GM18861 (cell line): ENCODE measurements at regions not wholly inside any gene's neighbourhood (a gene's known extent, or its start where the extent isn't known, plus 50 kb on each side); places are given as distances from the start of the nearest gene placed in this dataset.

Source experiments
- ATAC-seq: cut with Tn5 transposase; IDR thresholded peaks from one replicate; pipeline ENCODE4 v1.9.1; 2021; ENCODE audit not compliant: unreplicated experiment

DNA sequence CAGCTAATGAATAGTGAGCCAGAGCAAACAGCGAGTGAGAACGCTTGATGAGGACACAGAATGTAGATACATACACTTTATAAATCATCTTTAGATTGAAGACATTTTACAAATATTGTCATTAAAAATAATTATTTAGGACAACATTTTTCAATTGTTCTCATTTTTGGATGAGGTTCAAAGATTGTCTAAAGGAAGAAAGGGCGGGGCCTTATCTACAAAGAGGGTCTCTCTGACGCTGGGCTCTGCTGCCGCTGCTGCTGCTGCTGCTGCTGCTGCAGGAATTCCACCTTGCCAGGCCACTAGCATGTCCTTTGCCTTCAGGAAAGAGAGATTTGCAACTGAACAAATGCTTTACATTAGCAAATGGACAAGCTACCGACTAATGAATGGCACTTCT, 220.7 kb upstream of the TMEM161B start:
- no peak for ATAC-seq

DNA sequence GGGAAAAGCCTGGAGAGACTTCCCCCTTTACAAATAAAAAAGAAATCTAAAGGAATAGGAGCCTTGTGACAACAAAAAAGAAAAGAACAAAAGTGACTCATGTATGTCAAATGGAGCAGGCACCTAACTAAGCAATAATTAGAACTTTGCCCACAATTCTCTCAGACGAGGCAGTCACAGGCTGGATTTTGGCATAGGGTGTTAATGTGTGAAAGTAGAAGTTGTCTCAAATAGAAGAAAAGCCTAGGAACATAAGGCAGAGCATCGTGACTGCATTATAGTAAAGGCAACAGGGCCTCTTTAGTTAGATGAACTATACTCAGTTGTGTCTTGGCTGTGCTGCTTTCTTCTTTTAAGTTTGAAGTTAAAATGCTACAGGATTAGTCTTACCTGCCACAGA, 219.9 kb upstream of the TMEM161B start:
- ATAC-seq, result no peak

DNA sequence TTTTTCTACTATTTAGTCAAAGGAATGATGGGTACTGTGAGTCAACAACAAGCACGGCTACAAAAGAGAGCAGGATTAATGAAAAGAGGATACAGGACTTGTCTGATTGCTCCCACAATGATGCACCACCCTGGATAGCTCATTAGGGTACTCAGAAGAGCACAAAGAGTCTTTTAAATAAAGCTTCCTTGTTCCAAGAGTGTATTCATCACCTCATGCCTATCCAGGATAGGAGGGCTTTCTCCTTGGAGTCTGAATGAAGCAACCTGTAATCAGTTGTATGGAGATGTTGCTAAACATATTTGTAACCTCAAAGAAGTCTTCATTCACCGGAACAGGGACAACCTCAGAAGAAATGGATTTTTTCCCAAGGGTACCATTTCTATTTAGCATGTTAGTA, 219.5 kb upstream of the TMEM161B start:
- ATAC-seq, result no peak

GRCh38 chr5:88487066-88487465, 218.4 kb upstream of the TMEM161B start:
- ATAC-seq, result no peak

DNA sequence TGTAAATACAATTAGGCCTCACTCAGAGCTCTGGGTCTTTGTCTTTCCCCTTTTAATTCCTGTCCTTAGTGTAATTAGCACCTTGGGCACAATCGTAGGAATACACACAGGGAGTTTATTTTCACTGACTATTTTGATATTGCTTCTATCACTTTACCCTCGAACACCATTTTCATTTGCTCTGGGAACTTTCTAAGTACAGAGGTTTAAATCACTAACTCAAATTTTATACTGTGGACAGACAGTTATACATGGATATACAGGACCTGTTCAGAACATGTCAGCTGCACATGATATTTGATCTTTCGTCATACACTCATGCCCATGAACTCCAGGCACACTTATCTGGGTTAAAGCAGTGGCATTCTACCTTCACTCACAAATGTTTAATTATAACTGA, 217.8 kb upstream of the TMEM161B start:
- ATAC-seq, result no peak

DNA sequence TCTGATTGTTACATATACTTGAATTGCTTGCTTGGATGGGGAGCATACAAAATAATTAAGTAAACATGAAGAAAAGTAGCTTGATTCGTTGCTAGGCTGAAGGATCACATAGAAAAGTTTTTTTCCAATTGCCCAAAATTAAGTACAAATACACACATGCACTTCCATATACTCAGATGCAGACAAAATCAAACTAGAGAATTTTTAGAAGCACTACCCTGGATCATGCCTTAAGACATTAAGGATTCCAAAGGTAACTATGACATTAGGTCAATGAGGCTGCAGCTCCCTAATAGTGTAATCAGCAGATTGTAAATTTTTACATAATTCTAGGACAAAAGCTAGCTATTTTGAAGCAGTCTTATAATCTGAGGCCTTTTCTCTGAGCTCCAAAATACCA, 216.9 kb upstream of the TMEM161B start:
- ATAC-seq, result no peak

- no peak for ATAC-seq
Measured at GRCh38 chr5:88483964-88484672, 215.5 kb upstream of the TMEM161B start.

GRCh38 chr5:88480801-88481499, 212.3 kb upstream of the TMEM161B start:
- ATAC-seq, result no peak

DNA sequence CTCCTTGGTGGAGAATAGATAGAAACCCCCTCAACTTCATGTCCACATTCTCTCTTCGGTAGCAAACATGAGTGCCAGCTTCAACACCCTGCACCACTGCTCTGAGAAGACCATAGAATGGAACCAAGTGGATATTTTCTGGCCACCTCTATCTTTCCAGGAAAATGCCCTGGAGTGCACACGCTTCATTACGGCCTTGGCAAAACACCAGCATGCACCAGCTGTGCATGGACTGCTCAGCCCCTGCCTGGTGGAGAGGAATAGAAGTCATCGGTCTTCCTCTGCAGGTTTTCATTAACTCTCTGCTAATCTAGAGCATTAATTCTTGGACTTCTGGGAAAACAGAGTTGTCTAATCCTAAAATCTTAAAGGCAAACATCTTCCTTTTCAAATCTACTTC, 211.6 kb upstream of the TMEM161B start:
- ATAC-seq, result no peak

GRCh38 chr5:88474574-88474973, 205.9 kb upstream of the TMEM161B start:
- no peak for ATAC-seq

- no peak for ATAC-seq
Measured at GRCh38 chr5:88470745-88471144, 202.1 kb upstream of the TMEM161B start.

GRCh38 chr5:88459971-88460370, 191.3 kb upstream of the TMEM161B start:
- no peak for ATAC-seq

- no peak for ATAC-seq
Measured at GRCh38 chr5:88452820-88453219, 184.2 kb upstream of the TMEM161B start.

DNA sequence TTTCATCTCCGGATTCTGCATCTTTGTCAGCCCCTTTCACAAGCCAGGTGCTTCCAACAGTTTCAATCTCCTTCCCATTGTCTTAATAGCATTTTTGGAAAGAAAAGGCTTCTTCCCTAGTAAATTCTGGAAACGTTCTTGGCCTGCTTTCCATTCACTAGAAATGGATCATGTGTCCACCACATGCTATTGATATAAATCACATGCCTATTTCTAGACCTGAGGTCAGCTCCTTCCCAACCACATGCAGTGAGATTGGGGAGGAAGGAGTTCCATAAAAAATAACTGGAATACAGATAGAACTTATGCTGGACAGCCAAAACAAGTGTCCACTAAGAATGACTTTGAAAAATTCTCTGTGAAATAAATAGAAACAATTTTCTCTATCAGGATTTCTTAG, 181.6 kb upstream of the TMEM161B start:
- ATAC-seq, result no peak

DNA sequence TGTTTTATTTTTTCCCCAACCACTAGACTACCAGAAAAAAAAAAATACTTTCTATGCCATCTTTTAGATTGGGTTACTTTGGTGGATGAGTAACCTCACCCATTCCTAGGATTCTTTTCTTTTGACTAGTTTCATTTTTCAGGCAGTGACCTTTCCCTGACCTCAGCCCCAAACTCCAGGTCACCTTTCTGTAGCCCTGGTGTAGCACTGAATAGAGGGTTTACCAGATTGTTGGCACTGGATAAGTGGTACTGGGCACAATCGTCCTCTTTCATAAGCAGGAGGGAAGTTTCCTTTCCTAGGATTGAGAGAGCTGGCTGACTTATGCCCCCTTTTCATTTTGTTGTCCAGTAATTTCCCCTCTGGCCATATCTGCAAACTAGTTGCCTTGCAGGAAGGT, 169.4 kb upstream of the TMEM161B start:
- ATAC-seq, result no peak

DNA sequence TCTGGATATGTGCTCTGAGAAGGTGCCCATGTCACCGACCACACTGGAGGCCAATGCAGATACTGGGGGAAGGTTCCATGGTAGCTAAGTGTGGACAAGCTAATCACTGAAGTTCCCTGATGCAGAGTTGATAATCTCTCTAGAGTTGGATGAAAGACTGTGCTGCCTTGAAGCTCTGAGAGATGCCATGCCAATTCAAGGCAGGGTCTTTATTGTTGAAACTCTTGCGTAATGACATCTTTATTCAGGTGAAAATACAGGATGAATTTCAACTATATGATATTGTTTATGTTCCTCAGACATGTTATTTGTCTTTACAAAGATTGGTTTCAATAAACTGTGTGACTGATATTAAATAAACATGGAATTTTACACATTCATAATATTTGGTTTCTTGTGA, 167.6 kb upstream of the TMEM161B start:
- no peak for ATAC-seq

GRCh38 chr5:88428633-88429032, 160.0 kb upstream of the TMEM161B start:
- no peak for ATAC-seq

- no peak for ATAC-seq
Measured at GRCh38 chr5:88426441-88426840, 157.8 kb upstream of the TMEM161B start.

DNA sequence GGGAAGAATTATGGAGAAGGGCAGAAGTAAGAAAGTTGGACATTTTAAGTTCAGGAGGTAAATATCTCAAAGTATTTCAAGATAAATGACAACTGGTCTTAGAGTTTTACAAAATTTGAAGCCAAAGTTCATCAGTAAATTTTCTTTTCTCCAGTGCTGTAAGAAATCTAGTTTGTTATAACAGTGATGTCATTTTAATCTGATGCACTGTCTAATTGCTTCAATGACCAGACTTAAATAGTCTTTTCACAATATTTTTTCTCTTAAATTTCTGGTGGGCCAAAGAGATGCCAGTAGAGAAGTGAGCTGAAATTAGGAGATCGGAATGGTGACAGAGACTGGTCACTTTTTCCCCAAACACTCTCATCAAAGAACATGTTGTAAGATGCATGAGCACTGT, 156.5 kb upstream of the TMEM161B start:
- ATAC-seq, result no peak

DNA sequence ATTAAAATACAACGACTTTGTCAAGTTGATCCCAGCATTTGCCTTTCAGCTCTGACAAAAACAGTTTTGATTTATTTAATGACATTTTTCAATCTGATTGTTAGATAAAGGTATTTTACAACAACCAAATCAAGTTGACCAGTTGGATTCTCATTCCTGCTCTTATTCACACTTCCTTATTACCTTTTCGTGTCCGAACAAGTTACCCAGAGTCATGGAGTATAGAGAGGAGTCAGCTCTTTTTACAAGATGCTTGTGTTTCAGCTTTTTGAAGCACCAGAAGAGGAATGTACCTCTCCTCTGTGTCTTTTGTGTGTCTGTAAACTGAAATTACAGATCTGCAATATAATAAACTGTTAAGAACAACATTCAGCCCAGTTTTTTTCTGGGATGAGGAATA, 151.3 kb upstream of the TMEM161B start:
- ATAC-seq, result no peak

DNA sequence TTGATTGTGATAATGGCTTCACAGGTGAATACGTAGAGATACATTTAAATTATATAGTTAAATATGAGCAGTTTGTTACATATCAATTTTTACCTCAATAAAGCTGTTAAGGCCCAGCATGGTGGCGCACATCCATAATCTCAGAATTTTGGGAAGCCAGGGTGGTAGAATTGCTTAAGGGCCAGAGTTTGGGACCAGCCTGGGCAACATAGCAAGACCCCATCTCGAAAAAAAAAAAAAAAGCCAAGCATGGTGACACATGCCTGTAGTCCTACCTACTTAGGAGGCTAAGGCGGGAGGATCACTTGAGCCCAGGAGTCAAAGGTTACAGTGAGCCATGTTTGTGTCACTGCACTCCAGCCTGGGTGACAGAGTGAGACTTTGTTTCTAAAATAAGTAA, 138.7 kb upstream of the TMEM161B start:
- no peak for ATAC-seq

DNA sequence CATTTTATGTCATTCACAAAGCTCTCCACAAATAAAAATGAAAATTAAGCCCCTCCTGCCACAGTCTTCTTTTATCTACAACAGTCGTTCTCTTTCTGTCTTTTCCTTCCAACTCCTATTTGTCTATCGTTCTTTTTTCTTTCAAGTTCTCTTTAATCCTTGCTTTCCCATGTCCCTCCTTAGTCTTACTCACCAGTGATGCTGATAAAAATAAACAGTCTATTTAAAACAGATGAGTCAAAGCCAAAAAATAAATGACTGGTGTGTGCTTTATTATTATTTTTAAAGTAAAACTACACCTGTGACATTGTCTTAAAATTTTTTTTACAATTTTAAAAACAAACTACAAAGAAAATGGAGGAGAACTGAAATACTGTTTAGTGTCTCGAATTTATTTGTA, 137.1 kb upstream of the TMEM161B start:
- ATAC-seq, result no peak

- no peak for ATAC-seq
Measured at GRCh38 chr5:88404405-88404804, 135.8 kb upstream of the TMEM161B start.
